ENCODE measurements at regions not wholly inside any gene's neighbourhood (a gene's known extent, or its start where the extent isn't known, plus 50 kb on each side); places are given as distances from the start of the nearest gene placed in this dataset.
"Not testable (repeated sequence)": the region's sequence is repeated elsewhere in the genome, so short reads cannot be mapped to it uniquely, and the experiment has no call there.

DNA sequence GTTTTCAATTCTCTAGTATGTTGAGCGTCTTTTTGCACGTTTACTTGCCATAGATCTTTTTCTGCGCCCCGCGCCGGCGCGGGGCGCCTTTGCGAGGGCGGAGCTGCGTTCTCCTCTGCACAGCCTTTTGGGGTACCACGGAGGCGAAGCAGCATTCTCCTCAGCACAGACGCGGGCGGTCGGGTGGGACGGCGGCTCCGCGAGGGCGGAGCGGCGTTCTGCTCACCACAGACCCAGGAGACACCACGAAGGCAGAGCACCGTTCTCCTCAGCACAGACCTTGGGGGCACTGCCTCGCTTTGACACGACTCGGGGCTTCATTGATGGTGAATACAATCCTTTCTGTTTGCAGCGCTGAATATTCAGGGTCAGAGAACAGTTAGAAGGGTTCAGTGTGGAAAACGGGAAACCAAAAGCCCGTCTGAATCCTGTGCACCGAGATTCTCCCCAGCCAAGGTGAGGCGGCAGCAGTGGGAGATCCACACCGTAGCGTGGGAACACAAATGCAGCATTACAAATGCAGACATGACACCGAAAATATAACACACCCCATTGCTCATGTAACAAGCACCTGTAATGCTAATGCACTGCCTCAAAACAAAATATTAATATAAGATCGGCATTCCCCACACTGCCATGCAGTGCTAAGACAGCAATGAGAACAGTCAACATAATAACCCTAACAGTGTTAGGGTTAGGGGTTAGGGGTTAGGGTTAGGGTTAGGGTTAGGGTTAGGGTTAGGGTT, 190.7 kb upstream of the VIPR2 start:
- not testable (repeated sequence) for DNase-seq

DNA sequence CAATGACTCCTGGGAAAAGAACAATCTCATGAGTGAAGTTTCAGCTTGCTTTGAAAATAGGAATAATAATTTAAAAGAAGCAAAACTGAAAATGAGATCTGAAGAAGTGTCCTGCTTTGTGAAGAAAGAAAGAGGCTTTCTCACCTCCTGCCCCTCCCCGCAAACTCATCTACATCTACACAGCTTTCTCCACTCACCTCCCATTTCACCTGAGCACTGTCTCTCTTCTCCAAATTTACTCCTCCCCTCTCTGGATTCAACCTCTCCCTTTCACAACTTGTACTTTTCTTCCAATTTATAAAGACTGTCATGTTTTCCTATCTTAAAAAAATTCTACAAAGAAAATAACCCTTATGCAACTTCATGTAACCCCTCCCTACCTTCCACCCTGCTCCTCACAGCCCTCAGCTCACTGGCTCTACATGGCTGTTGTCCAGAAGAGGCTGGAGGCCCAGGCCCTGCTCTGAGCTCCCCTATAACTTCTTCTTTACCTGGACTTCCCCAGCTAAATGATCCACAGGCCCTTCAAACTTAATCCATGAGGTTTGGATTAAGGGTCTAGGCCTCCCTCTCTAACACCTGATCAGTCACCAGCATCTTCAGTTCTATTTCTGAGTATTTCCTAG, 188.3 kb upstream of the VIPR2 start:
- DNase-seq: not testable (repeated sequence)

DNA sequence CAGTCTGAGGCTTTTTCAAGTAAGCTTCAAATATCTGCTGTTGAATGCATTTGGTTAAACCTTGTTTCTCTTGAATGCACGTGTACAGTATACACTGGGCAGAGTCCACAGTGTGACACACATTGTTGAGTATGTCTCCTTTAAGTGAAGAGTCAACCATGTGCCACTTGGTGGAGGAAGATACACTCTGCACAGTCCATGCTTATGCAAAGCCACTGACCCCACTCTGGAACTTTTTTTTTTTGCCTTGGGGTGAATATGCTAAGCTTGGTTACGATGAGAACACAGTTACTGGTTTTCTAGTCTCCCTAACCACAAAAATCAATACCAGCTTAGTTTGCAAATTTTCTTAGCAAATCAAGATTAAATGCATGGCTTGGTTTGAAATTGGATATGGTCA, 186.8 kb upstream of the VIPR2 start:
- no peak for DNase-seq

DNA sequence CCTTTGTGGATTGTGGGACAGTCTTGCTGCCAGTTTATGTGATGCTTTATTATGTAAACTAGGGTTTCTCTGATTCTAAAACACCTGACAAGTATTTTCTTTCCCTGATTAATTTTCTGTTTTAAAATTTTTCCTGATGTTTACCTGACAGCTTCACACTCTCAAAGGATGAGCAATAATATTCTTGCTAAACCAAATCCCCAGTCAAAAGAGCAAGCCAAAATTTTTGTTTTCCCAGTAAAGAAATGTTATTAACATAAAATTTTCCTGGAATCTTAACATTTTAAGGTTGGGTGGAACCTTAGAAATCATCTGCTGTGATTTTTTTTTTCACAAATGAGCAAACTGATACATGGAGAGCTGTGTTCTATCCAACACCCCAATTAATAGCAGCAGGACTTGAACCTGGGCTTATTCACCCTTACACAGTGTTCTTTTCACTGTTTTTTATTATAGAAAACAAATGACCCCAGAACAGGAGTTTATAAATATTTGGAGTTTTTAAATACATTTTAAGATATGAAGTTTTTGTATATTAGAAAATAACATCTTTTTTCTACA, 185.2 kb upstream of the VIPR2 start:
- DNase-seq: no peak

DNA sequence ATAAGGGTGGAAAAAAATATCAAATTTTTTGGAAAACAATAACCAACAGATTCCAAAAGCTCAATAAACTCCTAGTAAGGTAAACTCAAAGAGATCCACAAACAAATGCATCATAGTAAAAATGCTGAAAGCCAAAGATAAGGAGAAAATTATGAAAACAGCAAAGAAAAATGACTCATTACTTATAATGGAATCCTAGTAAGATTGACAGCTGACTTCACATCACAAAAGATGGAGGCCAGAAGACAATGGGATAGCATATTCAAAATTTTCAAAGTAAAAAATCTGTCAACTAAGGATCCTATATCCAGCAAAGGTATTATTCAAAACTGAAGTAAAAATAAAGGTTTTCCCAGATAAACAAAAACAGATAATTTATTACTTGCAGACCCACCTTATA, 183.4 kb upstream of the VIPR2 start:
- no peak for DNase-seq

DNA sequence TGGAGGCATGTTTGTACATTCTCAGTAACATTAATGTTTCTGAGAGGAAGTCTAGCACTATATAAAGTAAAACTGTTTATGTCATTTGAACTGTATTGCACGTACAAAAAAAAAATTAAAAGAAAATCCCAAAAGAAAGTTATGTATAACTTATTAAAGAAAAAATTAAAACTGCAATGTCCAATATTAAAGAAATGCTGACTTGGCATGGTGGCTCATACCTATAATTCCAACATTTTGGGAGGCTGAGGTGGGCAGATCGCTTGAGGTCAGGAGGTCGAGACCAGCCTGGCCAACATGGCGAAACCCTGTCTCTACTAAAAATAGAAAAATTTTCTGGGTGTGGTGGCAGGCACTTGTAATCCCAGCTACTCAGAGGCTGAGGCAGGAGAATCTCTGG, 178.7 kb upstream of the VIPR2 start:
- no peak for DNase-seq

DNA sequence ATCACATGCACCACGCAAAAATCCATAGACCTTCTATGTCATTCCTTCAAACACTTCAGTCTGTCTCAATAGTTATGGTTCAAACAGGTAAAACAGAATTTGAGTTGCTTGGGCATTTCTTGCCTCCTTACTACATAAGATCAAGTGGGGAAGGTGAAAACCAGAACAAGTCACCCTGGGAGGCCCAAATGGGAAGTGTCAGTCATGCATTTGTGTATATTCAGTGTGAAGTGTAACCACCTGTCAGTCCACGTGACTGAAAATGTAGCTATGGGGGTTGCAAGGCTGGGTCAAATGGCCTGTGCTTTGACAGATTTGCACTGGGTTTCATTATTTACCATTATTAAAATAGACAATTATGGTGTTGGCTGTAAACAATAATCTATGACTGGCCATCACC, 176.6 kb upstream of the VIPR2 start:
- DNase-seq: no peak

DNA sequence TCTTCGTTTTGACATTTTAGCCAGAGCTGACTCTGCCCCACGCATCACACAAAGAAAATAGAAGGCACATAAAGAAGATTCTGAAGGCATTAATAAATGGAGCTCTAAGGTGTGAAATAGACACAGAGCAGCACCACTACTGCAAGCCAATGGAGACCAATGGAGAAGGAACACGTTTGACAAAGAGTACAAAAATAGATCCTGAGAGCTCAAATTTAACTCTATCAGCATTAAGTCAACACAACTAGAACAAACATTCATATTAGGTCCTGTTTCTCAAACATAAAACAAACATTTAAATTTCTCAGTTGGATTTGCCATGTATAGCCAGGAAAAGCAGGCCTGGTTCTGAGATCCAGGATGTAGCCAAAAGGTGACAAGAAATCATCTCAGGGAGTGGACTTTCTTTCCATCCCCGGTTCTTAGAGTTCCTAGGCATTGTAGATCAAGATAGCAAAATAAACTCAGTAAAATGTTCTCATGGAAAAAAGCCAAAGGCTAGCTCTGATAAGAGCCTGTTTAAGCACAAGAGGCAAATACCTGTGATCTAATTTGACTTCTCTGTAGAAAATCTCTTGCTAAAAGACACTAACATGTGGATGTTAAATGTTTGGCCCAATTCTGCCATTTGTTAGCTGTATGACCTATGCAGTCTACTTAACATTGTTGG, 174.2 kb upstream of the VIPR2 start:
- DNase-seq: no peak

DNA sequence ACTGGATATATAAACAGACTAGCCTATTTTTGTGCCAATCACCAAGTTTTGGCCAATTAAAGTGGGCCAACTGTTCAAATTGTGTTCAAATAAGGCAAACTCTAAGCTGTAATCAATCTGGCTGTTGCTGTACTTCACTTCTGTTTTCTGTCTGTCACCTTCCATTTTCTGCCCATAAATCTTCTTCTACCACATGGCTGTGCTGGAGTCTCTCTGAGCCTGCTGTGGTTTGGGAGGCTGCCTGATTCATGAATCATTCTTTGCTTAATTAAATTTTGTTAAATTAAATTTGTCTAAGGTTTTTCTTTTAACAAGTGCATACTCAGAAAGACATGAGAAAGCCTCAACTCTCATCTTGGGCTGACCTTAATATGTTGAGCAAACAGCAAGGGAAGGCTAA, 172.6 kb upstream of the VIPR2 start:
- no peak for DNase-seq

DNA sequence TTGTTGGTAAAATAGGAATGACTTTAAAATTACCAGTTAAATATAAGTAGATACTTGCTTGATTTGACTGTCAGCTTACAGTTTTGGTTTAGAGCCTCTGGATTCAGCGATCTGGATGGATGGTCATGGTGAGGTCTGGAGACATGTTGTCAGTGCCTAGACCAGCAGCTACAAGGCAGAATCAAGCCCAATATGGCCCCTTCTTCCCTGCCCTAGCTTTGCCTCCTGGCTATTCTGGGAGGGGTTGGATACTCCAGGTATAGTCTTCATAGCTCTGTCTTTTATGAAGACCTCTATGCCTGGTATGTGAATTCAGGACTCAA, 166.5 kb upstream of the VIPR2 start:
- no peak for DNase-seq

DNA sequence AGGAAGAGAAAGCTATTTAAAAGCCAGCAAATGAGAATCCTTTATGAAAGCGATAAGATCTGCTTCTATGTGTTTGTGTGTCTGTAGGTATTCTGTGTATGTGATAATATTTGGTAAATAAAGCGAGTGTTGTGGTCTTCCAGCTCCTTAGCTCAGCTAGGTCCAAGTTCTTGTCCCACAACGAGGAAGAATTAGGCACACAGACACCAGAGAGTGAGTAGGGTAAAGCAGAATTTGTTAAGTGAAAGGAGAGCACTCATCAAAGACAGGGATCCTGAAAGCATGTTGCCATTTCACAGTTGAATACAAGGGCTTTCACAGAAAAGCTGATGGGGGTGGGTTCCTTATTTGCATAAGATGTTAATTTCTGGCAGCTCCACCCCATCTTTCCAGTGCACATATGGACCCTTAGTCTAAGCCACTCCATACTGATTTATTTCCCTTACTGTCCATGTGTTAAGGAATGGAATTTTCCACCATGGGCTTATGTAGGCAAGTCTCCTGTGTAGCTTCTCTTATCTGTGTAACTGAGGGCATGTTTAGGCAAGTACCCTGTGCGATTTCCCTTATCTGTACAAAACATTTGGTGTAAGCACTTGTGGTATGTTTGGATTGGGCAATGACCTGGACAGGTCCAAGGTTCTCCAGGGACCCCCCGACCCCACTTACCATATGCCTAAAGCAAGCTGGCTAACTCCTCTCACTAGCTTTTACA, 165.9 kb upstream of the VIPR2 start:
- DNase-seq: no peak

DNA sequence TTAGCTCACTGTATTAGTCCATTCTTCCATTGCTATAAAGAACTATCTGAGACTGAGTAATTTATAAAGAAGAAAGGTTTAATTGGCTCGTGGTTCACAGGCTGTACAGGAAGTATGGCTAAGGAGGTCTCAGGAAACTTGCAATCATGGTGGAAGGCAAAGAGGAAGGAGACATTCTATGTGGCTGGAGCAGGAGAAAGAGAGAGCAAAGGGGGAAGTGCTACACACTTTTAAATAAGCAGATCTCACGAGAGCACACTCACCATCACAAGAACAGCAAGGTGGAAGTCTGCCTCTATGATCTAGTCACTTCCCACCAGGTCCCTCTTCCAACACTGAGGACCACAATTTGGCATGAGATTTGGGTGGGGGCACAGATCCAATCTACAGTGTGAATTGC, 164.5 kb upstream of the VIPR2 start:
- not testable (repeated sequence) for DNase-seq

DNA sequence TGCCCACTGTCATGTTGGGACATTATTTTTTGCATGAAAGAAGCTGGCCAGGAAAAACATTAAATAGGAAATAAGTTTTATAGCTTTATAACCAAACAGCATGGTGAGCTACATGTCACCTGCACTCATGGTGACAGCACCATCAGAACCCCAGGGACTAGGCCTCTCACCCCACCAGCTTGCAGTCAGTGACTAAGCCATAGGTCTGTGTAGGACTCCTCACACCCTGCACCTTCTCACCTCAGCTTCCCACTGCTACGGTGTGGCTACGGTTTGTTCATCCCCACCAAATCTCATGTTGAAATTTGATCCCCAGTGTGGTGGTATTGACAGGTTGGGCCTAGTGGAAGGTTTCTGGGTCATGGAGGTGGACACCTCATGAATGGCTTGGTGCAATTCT, 161.3 kb upstream of the VIPR2 start:
- DNase-seq: no peak

DNA sequence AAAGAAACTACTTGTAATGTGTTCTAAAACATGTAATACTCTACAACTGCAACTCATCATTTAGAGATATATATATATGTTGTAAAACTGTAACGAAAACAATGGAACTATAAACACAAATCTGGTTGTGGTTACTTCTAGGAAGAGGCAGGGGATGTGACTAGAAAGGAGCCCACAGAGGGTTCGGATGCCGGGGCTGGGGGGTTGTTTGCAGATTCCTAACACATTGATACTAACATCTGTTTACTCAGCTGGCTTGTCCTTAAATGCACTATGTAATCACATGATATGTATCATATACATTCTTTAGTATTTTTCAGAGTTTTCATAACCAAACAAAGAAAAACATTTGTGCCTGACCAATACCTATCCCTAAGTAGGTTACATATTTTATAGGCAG, 160.5 kb upstream of the VIPR2 start:
- not testable (repeated sequence) for DNase-seq

DNA sequence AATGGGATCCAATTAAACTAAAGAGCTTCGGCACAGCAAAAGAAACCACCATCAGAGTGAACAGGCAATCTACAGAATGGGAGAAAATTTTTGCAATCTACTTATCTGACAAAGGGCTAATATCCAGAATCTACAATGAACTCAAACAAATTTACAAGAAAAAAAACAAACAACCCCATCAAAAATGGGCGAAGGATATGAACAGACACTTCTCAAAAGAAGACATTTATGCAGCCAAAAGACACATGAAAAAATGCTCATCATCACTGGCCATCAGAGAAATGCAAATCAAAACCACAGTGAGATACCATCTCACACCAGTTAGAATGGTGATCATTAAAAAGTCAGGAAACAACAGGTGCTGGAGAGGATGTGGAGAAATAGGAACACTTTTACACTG, 158.8 kb upstream of the VIPR2 start:
- DNase-seq: not testable (repeated sequence)

DNA sequence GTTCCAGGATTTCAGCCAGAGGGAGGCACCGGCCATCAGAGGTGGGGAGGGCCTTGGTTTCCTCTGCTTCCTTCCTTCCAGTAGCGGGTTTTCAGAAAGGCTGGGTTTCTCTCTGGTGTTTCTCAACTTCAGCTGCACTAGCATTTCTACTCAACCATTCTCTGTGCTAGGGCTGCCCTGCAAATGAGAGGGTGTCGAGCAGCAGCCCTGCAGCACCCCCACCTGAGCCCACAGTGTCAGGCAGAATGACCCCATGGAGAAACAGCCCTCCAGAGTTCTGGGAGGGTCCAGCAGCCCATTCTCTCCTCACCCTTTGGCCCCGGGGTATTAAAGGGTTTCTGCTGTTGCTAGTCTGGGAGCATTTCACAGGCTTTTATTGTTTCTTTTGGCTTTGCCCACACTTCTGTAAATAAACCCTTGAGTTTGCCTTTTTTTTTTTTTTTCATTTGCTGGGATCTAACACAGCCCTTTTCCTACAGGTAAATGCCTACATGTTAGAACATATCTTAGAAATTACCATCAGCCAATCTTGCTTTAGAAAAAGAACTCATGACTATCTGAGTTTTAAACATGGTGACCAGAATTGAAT, 151.5 kb upstream of the VIPR2 start:
- no peak for DNase-seq

DNA sequence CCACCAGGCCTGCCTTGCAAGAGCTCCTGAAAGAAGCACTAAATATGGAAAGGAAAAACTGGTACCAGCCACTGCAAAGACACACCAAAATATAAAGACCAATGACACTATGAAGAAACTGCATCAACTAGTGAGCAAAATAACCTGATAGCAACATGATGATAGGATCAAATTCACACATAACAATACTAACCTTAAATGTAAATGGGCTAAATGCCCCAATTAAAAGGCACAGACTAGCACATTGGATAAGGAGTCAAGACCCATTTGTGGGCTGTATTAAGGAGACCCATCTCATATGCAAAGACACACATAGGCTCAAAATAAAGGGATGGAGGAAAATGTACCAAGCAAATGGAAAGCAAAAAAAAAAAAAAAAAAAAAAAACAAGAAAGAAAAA, 141.8 kb upstream of the VIPR2 start:
- DNase-seq: not testable (repeated sequence)

DNA sequence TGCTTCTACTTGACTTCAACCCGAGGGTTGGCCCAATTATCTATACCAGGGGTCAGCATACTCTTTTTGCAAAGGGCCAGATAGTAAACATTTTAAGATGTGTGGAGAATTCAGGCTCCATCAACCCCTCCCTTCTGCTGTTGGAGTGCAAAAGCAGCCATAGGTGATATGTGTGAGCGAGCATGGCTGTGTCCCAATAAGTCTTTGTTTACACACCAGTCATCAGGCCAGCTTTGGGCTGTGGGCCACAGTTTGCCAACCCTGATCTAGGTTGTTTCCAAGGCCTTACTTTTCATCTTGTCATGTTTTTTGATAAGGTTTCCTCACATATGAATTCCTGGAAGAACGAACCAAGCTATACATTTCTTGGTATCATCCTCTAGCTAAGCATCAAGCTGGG, 136.9 kb upstream of the VIPR2 start:
- no peak for DNase-seq

DNA sequence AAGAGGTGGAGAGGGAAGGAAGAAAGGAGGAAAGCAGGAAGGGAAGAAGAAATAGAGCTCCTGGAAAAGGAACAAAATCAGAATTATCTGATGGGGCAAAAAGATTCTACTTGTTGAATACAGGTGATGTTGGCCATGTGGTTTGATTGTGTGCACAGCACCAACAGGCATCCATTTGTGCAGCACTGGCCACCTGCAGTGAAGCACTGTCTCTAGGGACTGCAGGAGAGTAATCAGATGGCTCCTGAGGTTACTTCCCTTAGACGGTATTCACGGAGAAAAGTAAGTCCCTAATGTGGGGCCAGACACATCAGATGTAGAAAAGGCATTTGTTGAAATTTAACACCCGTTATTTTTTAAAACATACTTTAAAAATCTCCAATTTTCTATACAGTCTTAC, 135.3 kb upstream of the VIPR2 start:
- DNase-seq: peak; percentile 24

DNA sequence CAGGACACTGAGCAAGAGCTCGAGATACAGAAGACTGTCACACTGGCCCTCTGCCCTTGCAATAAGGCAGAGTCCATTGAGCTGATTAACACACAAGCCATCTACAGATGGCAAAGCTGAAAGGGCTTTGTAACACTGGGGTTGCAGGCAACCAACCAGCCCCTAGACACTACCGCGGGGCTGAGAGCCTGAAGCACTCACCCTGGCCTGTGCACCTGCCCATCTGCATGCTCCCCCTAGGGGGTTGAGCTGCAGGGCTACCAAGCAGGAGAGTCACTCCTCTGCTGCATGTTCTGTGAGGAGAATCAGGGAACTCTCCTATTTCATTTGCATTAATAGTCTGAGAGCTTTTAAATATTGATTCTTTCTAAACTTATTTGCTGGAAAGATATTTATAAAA, 128.1 kb upstream of the VIPR2 start:
- peak; percentile 8 for DNase-seq

DNA sequence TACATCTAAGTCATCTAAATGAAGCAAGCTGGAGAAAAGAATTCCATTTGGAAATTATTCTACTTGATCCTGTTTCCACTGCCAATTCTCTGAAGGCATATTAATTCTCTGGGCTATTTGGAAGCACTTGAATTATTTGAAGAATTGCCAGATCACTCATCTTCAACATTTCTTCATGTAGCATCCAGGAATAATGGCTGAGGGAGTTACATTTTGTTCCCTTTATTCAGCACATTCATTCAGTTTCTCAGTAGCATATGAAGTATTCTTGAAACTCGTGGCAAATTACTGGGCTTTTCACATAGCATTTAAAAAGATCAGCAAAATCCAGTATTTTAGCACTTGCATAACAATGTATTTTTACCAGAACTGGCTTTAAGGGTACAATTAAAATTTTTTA, 127.1 kb upstream of the VIPR2 start:
- no peak for DNase-seq

DNA sequence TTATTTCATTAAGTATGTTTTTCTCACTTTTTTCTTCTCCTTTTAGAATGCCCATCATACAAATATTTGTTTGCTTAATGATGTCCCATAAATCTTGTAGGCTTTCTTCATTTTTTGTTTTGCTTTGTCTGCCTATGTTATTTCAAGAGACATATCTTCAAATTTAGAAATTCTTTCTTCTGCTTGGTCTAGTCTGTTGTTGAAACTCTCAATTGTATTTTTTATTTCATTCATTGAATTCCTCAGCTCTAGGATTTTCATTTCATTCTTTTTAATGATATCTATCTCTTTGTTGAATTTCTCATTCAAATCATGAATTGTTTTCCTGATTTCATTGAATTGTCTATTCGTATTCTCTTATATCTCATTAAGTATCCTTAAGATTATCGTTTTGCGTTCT, 125.1 kb upstream of the VIPR2 start:
- DNase-seq: no peak

DNA sequence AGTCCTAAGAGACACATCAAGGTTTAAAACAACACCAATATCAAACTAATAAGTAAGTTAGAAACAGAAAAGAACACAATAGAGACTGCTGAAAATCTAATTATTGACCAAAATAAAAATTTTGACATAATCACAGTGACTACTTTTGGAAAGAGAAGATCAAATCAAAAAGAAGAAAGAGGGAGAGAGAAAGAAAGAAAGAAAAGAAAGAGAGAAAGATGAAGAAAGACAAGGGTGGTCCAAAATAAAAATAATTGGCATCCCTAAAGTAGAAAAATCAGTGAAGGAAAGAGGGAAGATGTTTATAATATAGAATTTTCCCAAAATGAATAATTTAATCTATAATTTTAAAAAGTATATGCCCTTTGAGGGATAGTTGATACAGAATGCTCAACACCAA, 118.8 kb upstream of the VIPR2 start:
- no peak for DNase-seq
